HL-60 (cell line): ENCODE measurements at regions not wholly inside any gene's neighbourhood (a gene's known extent, or its start where the extent isn't known, plus 50 kb on each side); places are given as distances from the start of the nearest gene placed in this dataset.

Source experiments
- DNase-seq, 2 experiments: peaks; one replicate each; pipeline ENCODE4 v3.0.0-alpha.2; 2010 to 2020; ENCODE audit warnings: low read depth in 1 of 2, low spot score in 1 of 2
- H3K27ac ChIP-seq: fragments of 250-450 bp; sonication (Bioruptor Pico); replicated peaks from 2 replicates; pipeline ENCODE4 v1.5.1; 2020; ENCODE audit warnings: mild to moderate bottlenecking, moderate library complexity
- H3K27me3 ChIP-seq: fragments of 250-450 bp; sonication (Bioruptor Pico); 2 replicates; pipeline ENCODE4 v1.5.1; 2021; ENCODE audit warnings: mild to moderate bottlenecking, moderate library complexity; ENCODE audit not compliant: insufficient read depth, poor library complexity, severe bottlenecking
- H3K4me3 ChIP-seq: replicated peaks from 2 replicates; pipeline ENCODE4 v1.5.1; 2011; ENCODE audit warnings: mild to moderate bottlenecking, control low read depth, low read length; ENCODE audit not compliant: insufficient read depth
- CTCF ChIP-seq: IDR thresholded peaks from one replicate; pipeline ENCODE4 v1.5.1; 2011; ENCODE audit warnings: low read length, control low read depth, inconsistent platforms; ENCODE audit not compliant: insufficient read depth
- GABPA ChIP-seq: IDR thresholded peaks from 2 replicates; pipeline ENCODE4 v1.6.1; 2012; ENCODE audit warnings: low read depth
- POLR2AphosphoS5 ChIP-seq: IDR thresholded peaks from 2 replicates; pipeline ENCODE4 v1.6.1; 2012; ENCODE audit warnings: low read depth
- SPI1 ChIP-seq: IDR thresholded peaks from 2 replicates; pipeline ENCODE4 v1.6.1; 2012; ENCODE audit warnings: low read depth, mild to moderate bottlenecking, borderline replicate concordance
- TF ChIP-seq, protein P1 (sequence below): IDR thresholded peaks from 2 replicates; pipeline ENCODE4 v1.6.1; 2012; ENCODE audit warnings: low read depth; ENCODE audit not compliant: insufficient replicate concordance

GRCh38 chr3:184440151-184440550, 60.3 kb downstream of the CHRD start:
- Histone ChIP-seq H3K4me3 (no peak overlapping the region), H3K27me3 (no peaks in the 10 kb centered on the region), H3K27ac (no peak overlapping the region)
- DNase-seq = no peak
- TF ChIP-seq, protein P1, sequence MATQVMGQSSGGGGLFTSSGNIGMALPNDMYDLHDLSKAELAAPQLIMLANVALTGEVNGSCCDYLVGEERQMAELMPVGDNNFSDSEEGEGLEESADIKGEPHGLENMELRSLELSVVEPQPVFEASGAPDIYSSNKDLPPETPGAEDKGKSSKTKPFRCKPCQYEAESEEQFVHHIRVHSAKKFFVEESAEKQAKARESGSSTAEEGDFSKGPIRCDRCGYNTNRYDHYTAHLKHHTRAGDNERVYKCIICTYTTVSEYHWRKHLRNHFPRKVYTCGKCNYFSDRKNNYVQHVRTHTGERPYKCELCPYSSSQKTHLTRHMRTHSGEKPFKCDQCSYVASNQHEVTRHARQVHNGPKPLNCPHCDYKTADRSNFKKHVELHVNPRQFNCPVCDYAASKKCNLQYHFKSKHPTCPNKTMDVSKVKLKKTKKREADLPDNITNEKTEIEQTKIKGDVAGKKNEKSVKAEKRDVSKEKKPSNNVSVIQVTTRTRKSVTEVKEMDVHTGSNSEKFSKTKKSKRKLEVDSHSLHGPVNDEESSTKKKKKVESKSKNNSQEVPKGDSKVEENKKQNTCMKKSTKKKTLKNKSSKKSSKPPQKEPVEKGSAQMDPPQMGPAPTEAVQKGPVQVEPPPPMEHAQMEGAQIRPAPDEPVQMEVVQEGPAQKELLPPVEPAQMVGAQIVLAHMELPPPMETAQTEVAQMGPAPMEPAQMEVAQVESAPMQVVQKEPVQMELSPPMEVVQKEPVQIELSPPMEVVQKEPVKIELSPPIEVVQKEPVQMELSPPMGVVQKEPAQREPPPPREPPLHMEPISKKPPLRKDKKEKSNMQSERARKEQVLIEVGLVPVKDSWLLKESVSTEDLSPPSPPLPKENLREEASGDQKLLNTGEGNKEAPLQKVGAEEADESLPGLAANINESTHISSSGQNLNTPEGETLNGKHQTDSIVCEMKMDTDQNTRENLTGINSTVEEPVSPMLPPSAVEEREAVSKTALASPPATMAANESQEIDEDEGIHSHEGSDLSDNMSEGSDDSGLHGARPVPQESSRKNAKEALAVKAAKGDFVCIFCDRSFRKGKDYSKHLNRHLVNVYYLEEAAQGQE = no peak
- TF ChIP-seq POLR2AphosphoS5 = no peak
- TF ChIP-seq SPI1 = no peak
- TF ChIP-seq GABPA = no peak
- TF ChIP-seq CTCF = no peak

DNA sequence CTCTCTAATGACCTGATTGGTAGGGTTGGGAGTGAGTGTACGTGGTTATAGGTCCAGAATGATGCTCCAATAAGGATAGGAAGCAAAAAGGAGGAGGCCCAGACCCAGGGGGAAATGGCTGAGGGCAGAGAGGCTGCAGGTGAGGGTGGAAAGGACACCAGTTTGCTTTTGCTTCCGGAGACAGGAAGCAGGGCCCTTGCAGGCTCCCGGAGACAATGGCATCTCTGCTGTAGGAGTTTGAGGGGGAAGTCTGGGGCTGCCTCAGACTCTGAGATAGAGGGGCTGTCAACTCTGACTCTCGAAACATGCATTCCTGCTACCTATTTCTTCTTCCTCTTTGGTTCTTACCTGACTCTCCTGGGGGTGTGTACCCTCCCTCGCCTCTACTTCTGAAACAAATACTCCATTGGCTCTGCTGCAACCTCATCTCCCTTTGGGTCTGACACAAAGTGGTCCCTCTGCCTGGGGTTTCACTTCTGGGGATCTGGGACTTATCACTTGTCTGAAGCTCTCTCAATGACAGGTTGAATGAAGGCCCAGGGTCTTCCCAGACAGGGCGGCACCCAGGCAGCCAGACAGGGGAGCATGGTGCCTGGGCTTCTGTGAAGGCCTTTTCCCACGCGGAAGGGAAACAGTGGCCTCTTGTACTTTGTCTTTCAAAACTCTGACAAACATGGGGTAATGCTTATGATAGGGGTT, 61.5 kb downstream of the CHRD start:
- Histone ChIP-seq H3K27ac (no peak overlapping the region), H3K27me3 (no peaks in the 10 kb centered on the region), H3K4me3 (no peak overlapping the region)
- no peak for DNase-seq
- TF ChIP-seq POLR2AphosphoS5 (no peak), GABPA (no peak), SPI1 (no peak), CTCF (no peak)
- TF ChIP-seq, protein P1 = no peak

- no peak overlapping the region for H3K4me3 ChIP-seq
- no peaks in the 10 kb centered on the region for H3K27me3 ChIP-seq
- no peak overlapping the region for H3K27ac ChIP-seq
- DNase-seq = no peak
- TF ChIP-seq SPI1 (no peak), CTCF (no peak), GABPA (no peak), POLR2AphosphoS5 (no peak)
- TF ChIP-seq, protein P1 = no peak
These were observed 63.5 kb downstream of the CHRD start for GRCh38 chr3:184443364-184443763.
